Stomach (tissue), 8 donors: ENCODE measurements at regions not wholly inside any gene's neighbourhood (a gene's known extent, or its start where the extent isn't known, plus 50 kb on each side); places are given as distances from the start of the nearest gene placed in this dataset.

Experiments used
- DNase-seq, 2 donors: peaks; one replicate each; pipeline versions ENCODE4 v3.0.0 to v3.0.0-alpha.2; 2013 to 2019
- H3K27ac ChIP-seq, 5 donors: fragments of 200-600 bp in 4 of 5; sonication (generic) in 4 of 5; one replicate each; pipeline ENCODE4 v1.5.1; 2013 to 2019; ENCODE audit warnings: mild to moderate bottlenecking in 1 of 5, moderate library complexity in 1 of 5
- H3K27me3 ChIP-seq, 3 donors: fragments of 200-600 bp; sonication (generic); one replicate each; pipeline ENCODE4 v1.5.1; 2017 to 2019; ENCODE audit warnings: mixed run types in 1 of 3
- H3K36me3 ChIP-seq, 4 donors: fragments of 200-600 bp; sonication (generic); 1 replicate in 3 of 4; 2 replicates in 1 of 4; pipeline ENCODE4 v1.5.1; 2016 to 2019
- H3K4me1 ChIP-seq, 4 donors: fragments of 200-600 bp; sonication (generic); one replicate each; pipeline ENCODE4 v1.5.1; 2016 to 2019
- H3K4me3 ChIP-seq, 4 donors: fragments of 200-600 bp; sonication (generic) in 3 of 4; one replicate each; pipeline ENCODE4 v1.5.1; 2016 to 2019; ENCODE audit warnings: mild to moderate bottlenecking in 1 of 4
- H3K9me3 ChIP-seq, 4 donors: fragments of 200-600 bp; sonication (generic); one replicate each; pipeline ENCODE4 v1.5.1; 2016 to 2019
- CTCF ChIP-seq, 7 experiments: fragments of 450-650 bp in 4 of 7; fragments of 200-600 bp in 3 of 7; sonication (generic) in 3 of 7; IDR thresholded peaks; one replicate each; pipeline ENCODE4 v1.5.1; 2016 to 2019; ENCODE audit warnings: antibody characterized with exemption in 7 of 7, control low read depth in 2 of 7, mild to moderate bottlenecking in 1 of 7
- EP300 ChIP-seq: sonication (generic); formaldehyde crosslinking; IDR thresholded peaks from one replicate; pipeline ENCODE4 v1.6.1; 2017; ENCODE audit warnings: antibody characterized with exemption
- POLR2A ChIP-seq, 4 donors: fragments of 450-650 bp; IDR thresholded peaks; one replicate each; pipeline ENCODE4 v1.6.1; 2016; ENCODE audit warnings: antibody characterized with exemption in 4 of 4, control low read depth in 2 of 4, mild to moderate bottlenecking in 1 of 4, moderate library complexity in 1 of 4
- POLR2AphosphoS5 ChIP-seq, 3 donors: sonication (generic); formaldehyde crosslinking; IDR thresholded peaks; one replicate each; pipeline ENCODE4 v1.6.1; 2016; ENCODE audit warnings: antibody characterized with exemption in 3 of 3
- WGBS, 5 donors: extraction: QIAGEN DNeasy Blood & Tissue Kit in 3 of 5; methylation state at CpG; one replicate each; pipeline versions ENCODE4 v1.1.5 to v1.1.7; 2013 to 2018; 5-methylcytosine and 5-hydroxymethylcytosine counted together
- intact Hi-C: fragments of 100-400 bp; cut with DNase I; formaldehyde crosslinking; loops from one replicate; pipeline ENCODE4 v1.15.1; 2023; ENCODE audit warnings: low total_unique reads
- donor health status: healthy with polysubstance abuse.
- donor health status: Bipolar disorder and iron deficiency.
- donor health status: healthy.

- Histone ChIP-seq H3K4me3 (no peak overlapping the region), H3K27ac (no peak overlapping the region), H3K36me3 (no peaks in the 10 kb centered on the region), H3K4me1 (no peaks in the 10 kb centered on the region), H3K9me3 (peaks cover 0 to 5% (median 2%) of the 10 kb centered on the region in 4 donors), H3K27me3 (no peaks in the 10 kb centered on the region)
- DNase-seq = no peak
- intact Hi-C loops = no loop called here
- TF ChIP-seq POLR2A (IDR thresholded peaks at IDR 0.05) = no peak
- TF ChIP-seq CTCF (IDR thresholded peaks at IDR 0.05) = no peak
- no peak for TF ChIP-seq EP300
- TF ChIP-seq POLR2AphosphoS5 (IDR thresholded peaks at IDR 0.05) = no peak
Observed at GRCh38 chr1:193489191-193489590, 302.8 kb upstream of the B3GALT2 start.

- TF ChIP-seq CTCF (IDR thresholded peaks at IDR 0.05) (no peak), POLR2A (IDR thresholded peaks at IDR 0.05) (no peak), POLR2AphosphoS5 (IDR thresholded peaks at IDR 0.05) (no peak), EP300 (no peak)
- WGBS, 5 donors = 94 to 98% (median 94%) methylated on average over 3 of the region's 3 CpGs
- no peak for DNase-seq
- H3K36me3 ChIP-seq = no peaks in the 10 kb centered on the region
- no peaks in the 10 kb centered on the region for H3K27me3 ChIP-seq
- no peak overlapping the region for H3K4me3 ChIP-seq
- H3K27ac ChIP-seq = no peak overlapping the region
- intact Hi-C loops = no loop called here
- H3K4me1 ChIP-seq = no peaks in the 10 kb centered on the region
- H3K9me3 ChIP-seq = peaks cover 0 to 5% (median 2%) of the 10 kb centered on the region in 4 donors
Observed at GRCh38 chr1:193487722-193488121, 301.3 kb upstream of the B3GALT2 start.

GRCh38 chr1:193486671-193487229 lies 300.3 kb upstream of the B3GALT2 start:
- no peaks in the 10 kb centered on the region for H3K4me1 ChIP-seq
- 13 to 47% (median 40%) methylated on average over 1 of the region's 1 CpG for WGBS, 5 donors
- intact Hi-C loops = no loop called here
- no peak for TF ChIP-seq EP300
- no peak for TF ChIP-seq POLR2AphosphoS5 (IDR thresholded peaks at IDR 0.05)
- no peak for TF ChIP-seq CTCF (IDR thresholded peaks at IDR 0.05)
- no peak for TF ChIP-seq POLR2A (IDR thresholded peaks at IDR 0.05)
- no peaks in the 10 kb centered on the region for H3K27me3 ChIP-seq
- peaks cover 0 to 5% (median 2%) of the 10 kb centered on the region in 4 donors for H3K9me3 ChIP-seq
- no peak for DNase-seq
- H3K27ac ChIP-seq = no peak overlapping the region
- no peaks in the 10 kb centered on the region for H3K36me3 ChIP-seq
- no peak overlapping the region for H3K4me3 ChIP-seq

- TF ChIP-seq POLR2A (IDR thresholded peaks at IDR 0.05) = no peak
- no peak for TF ChIP-seq CTCF (IDR thresholded peaks at IDR 0.05)
- WGBS, 5 donors = 21 to 74% (median 63%) methylated on average over 1 of the region's 1 CpG
Observed at GRCh38 chr1:193480755-193481154, 294.3 kb upstream of the B3GALT2 start.

More at GRCh38 chr1:193480755-193481154, 294.3 kb upstream of the B3GALT2 start:
- intact Hi-C loops = no loop called here
- H3K27me3 ChIP-seq = no peaks in the 10 kb centered on the region
- H3K36me3 ChIP-seq = no peaks in the 10 kb centered on the region
- peaks cover 0 to 4% (median 0%) of the 10 kb centered on the region in 4 donors for H3K9me3 ChIP-seq
- no peak for DNase-seq
- no peak overlapping the region for H3K27ac ChIP-seq
- no peak overlapping the region for H3K4me3 ChIP-seq
- no peaks in the 10 kb centered on the region for H3K4me1 ChIP-seq
